Stimulated activated CD8-positive, alpha-beta memory T cell treated with anti-CD3 and anti-CD28 coated beads, Interleukin-12 subunit alpha, Interleukin-12 subunit beta, amount 100 ng/mL, for 24 hours (primary cell): ENCODE measurements at regions not wholly inside any gene's neighbourhood (a gene's known extent, or its start where the extent isn't known, plus 50 kb on each side); places are given as distances from the start of the nearest gene placed in this dataset.
"Not testable (repeated sequence)": the region's sequence is repeated elsewhere in the genome, so short reads cannot be mapped to it uniquely, and the experiment has no call there.

ENCODE experiments used
- DNase-seq: peaks from one replicate; pipeline ENCODE4 v3.0.0-alpha.2; 2020; ENCODE audit errors: extremely low read depth

- no peak for DNase-seq
These were observed 367.7 kb upstream of the NPVF start for GRCh38 chr7:25595996-25596395.

GRCh38 chr7:25596443-25596842 is 368.2 kb upstream of the NPVF start:
- DNase-seq = no peak

GRCh38 chr7:25597946-25598345 is 369.7 kb upstream of the NPVF start:
- no peak for DNase-seq

DNA sequence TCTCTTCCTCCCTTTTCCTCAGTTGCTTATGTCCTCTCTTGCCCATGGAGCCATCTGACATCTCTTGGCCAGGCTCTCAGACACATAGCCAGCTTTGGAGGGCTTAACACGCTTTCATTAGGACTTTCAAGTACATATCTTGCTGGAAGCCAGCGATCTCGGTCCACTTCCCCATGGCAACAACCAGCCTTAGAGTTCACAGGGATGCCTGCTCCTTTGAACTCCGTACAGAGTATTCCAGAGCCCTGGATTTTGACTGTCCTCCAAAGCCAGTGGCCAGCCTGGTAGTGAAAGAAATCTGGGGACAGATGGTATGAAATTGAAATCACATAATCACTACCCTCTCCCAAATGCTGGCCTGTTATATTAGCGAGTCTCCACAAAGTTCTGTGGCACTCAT is 370.5 kb upstream of the NPVF start:
- DNase-seq = no peak

- DNase-seq = no peak
These were observed 372.1 kb upstream of the NPVF start for GRCh38 chr7:25600262-25600920.

- not testable (repeated sequence) for DNase-seq
These were observed 374.6 kb upstream of the NPVF start for GRCh38 chr7:25602730-25603426.

DNA sequence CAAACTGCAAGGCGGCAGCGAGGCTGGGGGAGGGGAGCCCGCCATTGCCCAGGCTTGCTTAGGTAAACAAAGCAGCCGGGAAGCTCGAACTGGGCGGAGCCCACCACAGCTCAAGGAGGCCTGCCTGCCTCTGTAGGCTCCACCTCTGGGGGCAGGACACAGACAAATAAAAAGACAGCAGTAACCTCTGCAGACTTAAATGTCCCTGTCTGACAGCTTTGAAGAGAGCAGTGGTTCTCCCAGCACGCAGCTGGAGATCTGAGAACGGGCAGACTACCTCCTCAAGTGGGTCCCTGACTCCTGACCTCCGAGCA is 375.1 kb upstream of the NPVF start:
- not testable (repeated sequence) for DNase-seq

GRCh38 chr7:25611196-25611595 is 382.9 kb upstream of the NPVF start:
- DNase-seq = no peak

DNA sequence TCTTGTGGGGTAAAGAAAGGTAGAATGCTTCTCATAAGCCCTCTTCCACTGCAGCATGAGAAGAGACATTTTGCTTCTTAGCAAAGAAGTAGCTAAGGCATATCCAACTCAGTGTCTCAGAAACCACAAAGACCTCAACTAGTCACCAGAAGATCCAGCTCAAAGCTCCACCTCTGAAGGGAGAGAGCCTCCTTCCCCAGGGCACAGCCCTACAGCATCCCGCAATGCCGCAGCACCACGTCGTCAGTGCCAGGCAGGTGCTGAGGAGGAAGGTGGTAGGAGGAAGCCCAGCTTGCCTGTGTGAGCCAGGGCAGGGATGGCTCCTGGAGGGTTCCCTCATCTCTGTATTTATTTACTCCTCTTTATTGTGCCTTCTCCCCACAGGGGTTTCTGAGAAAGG is 385.6 kb upstream of the NPVF start:
- no peak for DNase-seq

DNA sequence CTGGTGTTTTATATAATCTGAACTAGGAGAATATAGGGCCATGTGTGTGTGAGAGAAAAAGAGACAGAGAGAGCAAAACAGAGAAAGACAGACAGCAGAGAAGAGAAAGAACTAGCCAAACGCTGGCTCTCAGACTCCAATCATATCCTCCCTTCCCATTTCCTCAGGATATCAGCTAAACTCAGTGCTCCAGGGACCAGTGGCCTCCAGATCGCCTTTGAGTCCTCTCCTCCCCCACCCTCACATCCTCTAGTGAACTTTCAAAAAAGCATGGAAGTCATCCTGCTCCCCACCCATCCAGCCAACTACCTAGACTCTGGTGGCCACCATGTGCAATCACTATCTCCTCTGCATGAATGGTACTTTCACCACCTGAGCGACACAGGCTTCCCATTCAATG is 386.1 kb upstream of the NPVF start:
- no peak for DNase-seq

DNA sequence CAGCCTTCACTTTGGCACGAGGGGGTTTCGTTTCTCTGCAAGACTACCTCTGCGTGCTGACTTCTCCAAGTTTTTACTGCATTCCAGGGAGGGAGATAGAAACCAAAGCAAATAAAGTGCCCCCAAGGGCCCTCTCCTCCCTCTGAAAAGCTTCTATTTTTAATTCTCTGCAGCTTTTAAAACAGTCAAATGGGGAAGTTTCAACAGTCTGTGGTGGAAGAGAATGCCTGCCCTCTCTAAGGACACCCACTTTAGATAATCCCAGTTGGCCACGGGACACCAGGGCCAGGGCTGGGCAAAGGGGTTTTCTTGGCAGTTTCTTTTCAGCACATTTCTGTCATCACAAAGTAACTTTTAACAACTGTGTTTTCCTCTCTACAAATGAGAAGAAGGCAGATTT is 386.7 kb upstream of the NPVF start:
- no peak for DNase-seq

DNA sequence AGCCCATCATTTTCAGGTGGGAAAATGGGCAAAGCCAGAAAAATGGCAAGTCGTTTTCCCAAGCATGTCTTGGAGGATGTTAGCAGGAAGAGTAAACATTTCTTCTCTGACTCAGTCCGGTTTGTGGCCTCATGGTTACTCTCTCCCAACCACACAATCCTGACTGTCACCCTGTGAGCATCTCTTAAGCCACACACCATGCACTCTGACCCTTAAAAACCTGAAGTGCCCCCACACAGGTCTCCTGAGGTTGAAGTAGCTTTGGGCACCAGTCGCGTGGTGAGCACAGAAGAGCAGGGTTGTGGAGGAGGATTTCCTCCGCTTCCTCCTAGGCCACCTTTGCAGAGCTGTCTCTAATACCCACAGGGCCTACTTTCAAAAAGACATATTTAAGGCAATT is 387.3 kb upstream of the NPVF start:
- no peak for DNase-seq

GRCh38 chr7:25617214-25617613 is 388.9 kb upstream of the NPVF start:
- DNase-seq = no peak

DNA sequence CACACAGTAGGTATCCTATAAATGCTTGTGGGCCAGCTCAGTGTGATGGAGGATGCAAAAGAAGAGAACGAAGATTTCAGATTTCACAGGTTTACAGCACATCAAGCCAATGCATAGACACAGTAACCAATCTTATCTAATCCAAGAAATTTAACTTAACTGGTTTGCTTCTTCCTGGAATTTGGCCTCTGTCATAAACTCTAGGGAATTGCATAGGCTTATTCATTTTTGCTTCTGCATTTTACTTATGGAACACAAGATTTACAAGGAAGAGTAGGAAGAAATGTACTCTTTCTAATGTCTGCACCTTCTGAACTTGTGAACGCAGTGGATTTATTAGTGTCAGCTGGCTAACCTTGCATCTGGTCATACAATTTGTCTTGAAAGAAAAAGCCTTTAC is 389.4 kb upstream of the NPVF start:
- DNase-seq = no peak

DNA sequence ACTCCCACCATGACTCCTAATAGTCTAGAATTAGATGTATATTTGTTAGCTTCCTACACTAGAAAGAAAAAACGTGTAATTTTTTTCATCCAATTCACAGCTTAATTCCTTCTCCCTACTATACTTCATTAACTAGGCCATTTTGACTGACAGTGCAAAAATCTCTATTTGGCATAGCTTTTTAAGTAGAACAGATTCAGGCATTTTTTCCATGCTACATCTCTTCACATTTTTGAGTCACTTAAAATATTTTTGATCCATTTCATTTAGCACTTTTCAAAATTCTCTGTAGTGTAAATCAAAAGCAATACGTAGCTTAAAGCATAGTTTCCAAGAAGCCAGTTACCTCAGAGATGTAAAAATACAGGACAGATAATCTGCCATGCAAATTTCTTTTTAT is 391.1 kb upstream of the NPVF start:
- DNase-seq = no peak

DNA sequence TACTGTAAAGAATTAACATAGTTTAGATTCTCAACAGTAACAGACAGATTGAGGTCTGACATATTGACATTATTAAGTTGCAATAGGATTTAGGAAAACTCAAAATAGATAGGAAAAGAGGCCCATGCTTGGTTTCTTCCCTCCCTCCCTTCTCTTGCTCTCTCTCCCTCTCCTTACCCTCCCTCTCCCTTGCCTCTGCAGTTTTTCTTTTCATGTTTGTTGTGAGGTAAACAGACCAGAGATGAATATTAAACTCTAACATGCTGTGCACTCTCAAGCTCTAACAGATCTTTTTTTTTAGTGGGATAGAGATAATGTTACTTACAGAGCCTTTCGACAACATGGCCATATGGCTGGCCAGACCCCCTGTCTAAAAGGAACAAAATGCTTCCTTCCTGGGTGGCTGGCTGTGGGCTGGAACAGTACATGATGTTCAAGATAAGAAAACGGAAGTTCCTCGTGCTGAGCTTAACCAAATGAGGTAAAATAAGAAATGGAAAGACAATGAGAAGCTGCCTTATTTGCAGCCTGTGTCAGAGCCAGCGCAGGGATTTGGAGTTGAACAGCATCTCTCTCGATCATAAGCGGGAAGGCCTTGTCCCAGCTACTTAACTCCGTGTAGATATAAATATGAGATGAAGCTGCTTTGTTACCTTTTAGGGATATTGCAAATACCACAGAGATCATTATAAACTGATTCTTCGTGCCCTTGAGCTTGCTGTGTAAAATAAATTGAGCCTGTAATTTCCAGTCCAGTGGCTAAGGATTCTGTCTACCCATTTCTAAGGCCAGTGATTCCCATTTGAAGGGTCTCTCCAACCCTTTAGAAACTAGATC is 391.9 kb upstream of the NPVF start:
- no peak for DNase-seq

DNA sequence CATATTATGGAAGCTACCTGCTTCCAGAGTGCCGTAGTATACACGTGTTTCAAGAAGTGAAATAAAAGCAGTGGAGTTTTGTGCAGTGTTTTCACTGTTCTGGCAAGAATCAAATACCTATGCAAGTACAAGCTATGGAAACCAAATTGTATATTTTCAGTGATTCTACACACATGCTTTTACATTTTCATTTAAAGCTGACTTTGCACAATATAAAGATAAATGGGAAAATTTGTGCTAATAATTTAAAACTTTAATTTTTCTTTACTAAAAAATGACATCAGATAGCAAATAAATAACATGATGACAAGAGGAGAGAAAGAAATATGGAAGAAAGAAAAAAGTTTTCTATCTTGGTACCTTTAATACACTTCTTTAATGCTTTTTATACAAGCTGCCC is 393.7 kb upstream of the NPVF start:
- no peak for DNase-seq

DNA sequence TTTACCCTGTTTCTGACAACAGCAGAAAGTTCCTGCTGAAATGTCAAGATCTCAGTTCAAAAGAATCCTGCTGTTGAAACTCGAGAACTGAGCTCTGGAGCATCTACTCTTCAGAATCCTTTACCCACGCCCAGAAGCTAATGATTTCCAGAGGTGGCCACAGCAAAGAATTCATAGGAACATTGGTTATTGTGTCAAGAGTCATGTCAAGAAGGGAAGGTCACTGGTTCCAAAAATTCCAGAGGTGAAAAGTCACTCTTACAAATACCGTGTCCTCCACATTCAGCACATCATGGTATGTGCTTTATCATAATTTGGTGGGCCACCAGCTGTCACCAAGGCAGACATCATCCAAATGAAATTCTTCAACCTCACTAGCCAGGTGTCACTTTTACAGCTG is 394.4 kb upstream of the NPVF start:
- DNase-seq = no peak

DNA sequence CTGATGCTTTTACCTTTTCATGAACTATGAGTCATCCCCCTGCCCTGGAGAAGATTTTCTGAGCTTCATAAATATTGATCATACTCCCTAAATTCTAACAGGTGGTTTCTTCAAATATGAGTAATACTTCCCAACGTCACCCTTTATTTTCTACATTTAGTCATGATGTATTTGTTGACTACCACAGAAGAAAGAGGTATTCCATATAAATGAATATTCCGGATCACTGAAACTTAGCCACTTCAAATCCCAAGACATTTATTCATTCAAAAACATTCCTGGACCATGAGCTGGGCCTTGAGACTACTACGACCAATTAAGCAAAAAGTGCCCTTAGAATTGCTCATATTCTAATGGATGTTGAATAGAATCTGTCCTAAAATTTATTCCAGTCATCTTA is 395.8 kb upstream of the NPVF start:
- no peak for DNase-seq

DNA sequence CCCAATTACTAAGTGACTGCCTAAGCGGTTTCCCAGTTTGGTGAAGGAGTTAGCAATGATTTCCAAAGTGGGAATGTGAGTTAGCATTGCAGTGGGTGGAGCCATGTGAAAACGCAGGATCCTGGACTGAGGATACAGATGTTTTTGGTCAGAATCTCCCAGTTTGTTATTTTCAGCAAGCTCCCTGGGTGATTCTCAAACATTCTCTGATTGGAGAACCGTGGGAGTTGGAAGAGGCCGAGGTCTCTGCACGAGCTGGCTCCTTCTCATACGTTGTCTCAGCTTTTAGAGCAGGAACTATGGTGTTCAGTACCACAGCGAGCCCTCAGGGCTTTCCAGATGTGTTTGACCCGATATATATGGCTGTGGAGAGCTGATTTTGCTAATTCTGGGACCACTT is 396.5 kb upstream of the NPVF start:
- no peak for DNase-seq

- DNase-seq = no peak
These were observed 397.2 kb upstream of the NPVF start for GRCh38 chr7:25625306-25625992.

GRCh38 chr7:25626451-25627131 is 398.3 kb upstream of the NPVF start:
- DNase-seq = no peak
